Astrocyte (in vitro differentiated cells and primary cell): ENCODE measurements at regions not wholly inside any gene's neighbourhood (a gene's known extent, or its start where the extent isn't known, plus 50 kb on each side); places are given as distances from the start of the nearest gene placed in this dataset.

ENCODE experiments used
- DNase-seq: peaks from one replicate; pipeline ENCODE4 v3.0.0-alpha.2; 2010; ENCODE audit warnings: low read depth
- FAIRE-seq: peaks from 2 replicates; lab custom pipeline; 2011; peaks lifted over from hg19 to GRCh38; lab: Jason Lieb, UNC
- H2AFZ ChIP-seq: 2 replicates; pipeline ENCODE4 v1.6.0; 2012; ENCODE audit warnings: low read depth, low read length, inconsistent platforms
- H3K27ac ChIP-seq: 2 replicates; pipeline ENCODE4 v1.5.1; 2011; ENCODE audit warnings: low read depth, low read length, inconsistent platforms
- H3K27me3 ChIP-seq: 2 replicates; pipeline ENCODE4 v1.6.0; 2011; ENCODE audit warnings: low read length, inconsistent platforms; ENCODE audit not compliant: insufficient read depth
- H3K36me3 ChIP-seq: 2 replicates; pipeline ENCODE4 v1.5.1; 2011; ENCODE audit warnings: low read length, inconsistent platforms; ENCODE audit not compliant: insufficient read depth
- H3K4me1 ChIP-seq: 2 replicates; pipeline ENCODE4 v1.5.1; 2011; ENCODE audit warnings: low read length, inconsistent platforms; ENCODE audit not compliant: insufficient read depth
- H3K4me2 ChIP-seq: 2 replicates; pipeline ENCODE4 v1.6.0; 2012; ENCODE audit warnings: low read length, inconsistent platforms
- H3K4me3 ChIP-seq: 2 replicates; pipeline ENCODE4 v1.5.1; 2011; ENCODE audit warnings: low read depth, mild to moderate bottlenecking, low read length, inconsistent platforms; ENCODE audit not compliant: insufficient read depth
- H3K79me2 ChIP-seq: 2 replicates; pipeline ENCODE4 v1.6.0; 2012; ENCODE audit warnings: mild to moderate bottlenecking, low read length, inconsistent platforms; ENCODE audit not compliant: insufficient read depth
- H3K9ac ChIP-seq: 2 replicates; pipeline ENCODE4 v1.6.0; 2012; ENCODE audit warnings: mild to moderate bottlenecking, low read length, inconsistent platforms
- H3K9me3 ChIP-seq: 2 replicates; pipeline ENCODE4 v1.5.1; 2012; ENCODE audit warnings: low read depth, mild to moderate bottlenecking, low read length, inconsistent platforms; ENCODE audit not compliant: insufficient read depth
- H4K20me1 ChIP-seq: 2 replicates; pipeline ENCODE4 v1.6.0; 2012; ENCODE audit warnings: low read length, inconsistent platforms; ENCODE audit not compliant: insufficient read depth
- H3K27ac Mint-ChIP-seq: one replicate; pipeline ENCODE4 v1.8.0; 2021; ENCODE audit warnings: mild to moderate bottlenecking, mixed read lengths; ENCODE audit not compliant: unreplicated experiment
- H3K27me3 Mint-ChIP-seq: one replicate; pipeline ENCODE4 v1.8.0; 2021; ENCODE audit warnings: low read depth, mixed read lengths; ENCODE audit not compliant: unreplicated experiment
- H3K36me3 Mint-ChIP-seq: one replicate; pipeline ENCODE4 v1.8.0; 2021; ENCODE audit warnings: low read depth, mixed read lengths; ENCODE audit not compliant: unreplicated experiment
- H3K4me1 Mint-ChIP-seq: one replicate; pipeline ENCODE4 v1.8.0; 2021; ENCODE audit warnings: low read depth, mixed read lengths; ENCODE audit not compliant: unreplicated experiment
- H3K4me3 Mint-ChIP-seq: one replicate; pipeline ENCODE4 v1.8.0; 2021; ENCODE audit warnings: mild to moderate bottlenecking, moderate library complexity, mixed read lengths; ENCODE audit not compliant: unreplicated experiment
- H3K9me3 Mint-ChIP-seq: one replicate; pipeline ENCODE4 v1.8.0; 2021; ENCODE audit warnings: mild to moderate bottlenecking, mixed read lengths; ENCODE audit not compliant: unreplicated experiment
- EZH2 ChIP-seq: IDR thresholded peaks from 2 replicates; pipeline ENCODE4 v1.6.1; 2012; ENCODE audit warnings: mild to moderate bottlenecking, low read length, inconsistent platforms; ENCODE audit not compliant: insufficient read depth
- TF ChIP-seq, protein P1 (sequence below): IDR thresholded peaks from 2 replicates; pipeline ENCODE4 v1.5.1; 2011; ENCODE audit warnings: low read depth, mild to moderate bottlenecking, inconsistent platforms, low read length, moderate library complexity; ENCODE audit not compliant: insufficient read depth

- H4K20me1 ChIP-seq, result no peaks in the 10 kb centered on the region
- H3K4me2 ChIP-seq, result no peak overlapping the region
- H3K4me1 Mint-ChIP-seq, result no peaks in the 10 kb centered on the region
- H3K4me1 ChIP-seq, result no peaks in the 10 kb centered on the region
- H3K9ac ChIP-seq, result no peak overlapping the region
- peaks cover 4% of the 10 kb centered on the region for H3K9me3 ChIP-seq
- FAIRE-seq (no peak), DNase-seq (no peak)
- no peak overlapping the region for H2AFZ ChIP-seq
- H3K27ac Mint-ChIP-seq, result no peak overlapping the region
- H3K27me3 Mint-ChIP-seq, result peaks cover 29% of the 10 kb centered on the region
- no peak overlapping the region for H3K4me3 Mint-ChIP-seq
- no peak overlapping the region for H3K27ac ChIP-seq
- no peaks in the 10 kb centered on the region for H3K9me3 Mint-ChIP-seq
- H3K4me3 ChIP-seq, result no peak overlapping the region
- H3K36me3 Mint-ChIP-seq, result no peaks in the 10 kb centered on the region
- no peaks in the 10 kb centered on the region for H3K27me3 ChIP-seq
- no peaks in the 10 kb centered on the region for H3K79me2 ChIP-seq
- H3K36me3 ChIP-seq, result no peaks in the 10 kb centered on the region
- TF ChIP-seq, protein P1, sequence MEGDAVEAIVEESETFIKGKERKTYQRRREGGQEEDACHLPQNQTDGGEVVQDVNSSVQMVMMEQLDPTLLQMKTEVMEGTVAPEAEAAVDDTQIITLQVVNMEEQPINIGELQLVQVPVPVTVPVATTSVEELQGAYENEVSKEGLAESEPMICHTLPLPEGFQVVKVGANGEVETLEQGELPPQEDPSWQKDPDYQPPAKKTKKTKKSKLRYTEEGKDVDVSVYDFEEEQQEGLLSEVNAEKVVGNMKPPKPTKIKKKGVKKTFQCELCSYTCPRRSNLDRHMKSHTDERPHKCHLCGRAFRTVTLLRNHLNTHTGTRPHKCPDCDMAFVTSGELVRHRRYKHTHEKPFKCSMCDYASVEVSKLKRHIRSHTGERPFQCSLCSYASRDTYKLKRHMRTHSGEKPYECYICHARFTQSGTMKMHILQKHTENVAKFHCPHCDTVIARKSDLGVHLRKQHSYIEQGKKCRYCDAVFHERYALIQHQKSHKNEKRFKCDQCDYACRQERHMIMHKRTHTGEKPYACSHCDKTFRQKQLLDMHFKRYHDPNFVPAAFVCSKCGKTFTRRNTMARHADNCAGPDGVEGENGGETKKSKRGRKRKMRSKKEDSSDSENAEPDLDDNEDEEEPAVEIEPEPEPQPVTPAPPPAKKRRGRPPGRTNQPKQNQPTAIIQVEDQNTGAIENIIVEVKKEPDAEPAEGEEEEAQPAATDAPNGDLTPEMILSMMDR, result no peak
- no peak for TF ChIP-seq EZH2
Observed at GRCh38 chr1:5227114-5227513, 572.7 kb downstream of the AJAP1 start.

DNA sequence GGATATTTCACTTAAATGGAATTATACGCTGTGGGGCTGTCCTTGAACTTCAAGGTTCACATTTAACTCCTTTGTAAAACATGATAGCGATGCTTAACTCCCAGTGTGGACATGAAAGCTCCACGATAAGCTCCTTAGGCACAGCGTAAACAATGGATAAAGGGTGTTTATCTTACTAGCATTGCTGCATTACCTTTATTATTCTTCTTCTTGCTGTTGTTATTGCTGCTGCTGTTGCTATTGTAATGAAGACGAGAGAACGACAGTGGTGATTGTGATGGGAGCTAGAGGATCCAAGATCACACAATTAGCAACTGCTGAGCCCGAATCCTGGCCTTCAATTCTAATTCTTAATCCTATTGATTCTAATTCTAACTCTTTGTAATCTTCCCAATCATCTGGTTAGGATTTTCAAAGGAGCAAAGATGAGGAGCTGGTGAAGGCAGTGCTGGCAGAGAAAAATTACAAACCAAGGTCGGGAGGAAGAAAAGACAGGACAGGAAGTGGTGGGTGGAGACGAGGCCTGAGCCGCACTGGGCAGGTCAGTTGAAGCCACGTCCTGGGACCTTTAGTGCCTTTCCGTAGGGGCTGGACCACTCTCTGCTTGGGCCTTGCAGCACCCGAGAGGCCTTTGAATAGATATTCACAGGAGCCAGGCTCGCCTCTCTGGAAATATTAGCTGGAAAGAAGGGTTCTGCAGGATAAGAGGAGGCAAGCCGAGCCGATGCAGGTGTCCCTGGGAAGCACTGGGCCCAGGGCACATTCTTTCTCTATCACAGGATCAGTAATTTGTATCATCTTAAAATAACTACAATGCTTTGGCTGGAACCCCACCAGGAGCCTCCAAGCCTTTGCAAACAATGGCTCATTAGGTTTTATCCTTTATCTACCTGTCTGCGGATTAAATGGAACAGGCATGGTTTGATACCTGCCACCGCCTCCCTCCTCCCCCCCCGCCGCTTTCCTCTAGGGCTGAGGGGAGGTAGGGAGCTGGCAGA, 571.6 kb downstream of the AJAP1 start:
- H3K4me1 Mint-ChIP-seq, result no peaks in the 10 kb centered on the region
- Histone ChIP-seq H3K4me3 (no peak overlapping the region), H3K9me3 (no peaks in the 10 kb centered on the region), H3K4me2 (no peak overlapping the region), H3K36me3 (no peaks in the 10 kb centered on the region), H2AFZ (no peak overlapping the region), H3K79me2 (no peaks in the 10 kb centered on the region), H3K4me1 (no peaks in the 10 kb centered on the region), H3K27me3 (no peaks in the 10 kb centered on the region), H3K27ac (no peak overlapping the region), H4K20me1 (no peaks in the 10 kb centered on the region), H3K9ac (no peak overlapping the region)
- H3K9me3 Mint-ChIP-seq, result no peaks in the 10 kb centered on the region
- TF ChIP-seq, protein P1, result no peak
- H3K36me3 Mint-ChIP-seq, result no peaks in the 10 kb centered on the region
- H3K4me3 Mint-ChIP-seq, result no peak overlapping the region
- peaks cover 36% of the 10 kb centered on the region for H3K27me3 Mint-ChIP-seq
- DNase-seq, result no peak
- FAIRE-seq, result no peak
- no peak overlapping the region for H3K27ac Mint-ChIP-seq

- Histone ChIP-seq H3K4me2 (no peak overlapping the region), H3K79me2 (no peaks in the 10 kb centered on the region), H3K36me3 (no peaks in the 10 kb centered on the region), H3K9ac (no peak overlapping the region), H3K4me1 (no peaks in the 10 kb centered on the region), H3K27ac (no peak overlapping the region), H3K9me3 (peaks cover 5% of the 10 kb centered on the region), H3K4me3 (no peak overlapping the region), H3K27me3 (no peaks in the 10 kb centered on the region), H2AFZ (no peak overlapping the region), H4K20me1 (no peaks in the 10 kb centered on the region)
- Mint-ChIP-seq H3K4me1 (no peaks in the 10 kb centered on the region), H3K4me3 (no peak overlapping the region), H3K27me3 (peaks cover 49% of the 10 kb centered on the region), H3K36me3 (no peaks in the 10 kb centered on the region), H3K27ac (no peak overlapping the region), H3K9me3 (no peaks in the 10 kb centered on the region)
- no peak for DNase-seq
- TF ChIP-seq, protein P1, result no peak
- TF ChIP-seq EZH2, result no peak
- FAIRE-seq, result no peak
Observed at GRCh38 chr1:5223206-5223605, 568.8 kb downstream of the AJAP1 start.
